Activated CD4-positive, alpha-beta T cell treated with anti-CD3 and anti-CD28 coated beads, Interleukin-2, amount 50 U/mL, for 48 hours (primary cell): ENCODE measurements at regions not wholly inside any gene's neighbourhood (a gene's known extent, or its start where the extent isn't known, plus 50 kb on each side); places are given as distances from the start of the nearest gene placed in this dataset.
"Not testable (repeated sequence)": the region's sequence is repeated elsewhere in the genome, so short reads cannot be mapped to it uniquely, and the experiment has no call there.

ENCODE experiments used
- DNase-seq, 2 experiments: peaks; one replicate each; pipeline ENCODE4 v3.0.0-alpha.2; 2020

DNA sequence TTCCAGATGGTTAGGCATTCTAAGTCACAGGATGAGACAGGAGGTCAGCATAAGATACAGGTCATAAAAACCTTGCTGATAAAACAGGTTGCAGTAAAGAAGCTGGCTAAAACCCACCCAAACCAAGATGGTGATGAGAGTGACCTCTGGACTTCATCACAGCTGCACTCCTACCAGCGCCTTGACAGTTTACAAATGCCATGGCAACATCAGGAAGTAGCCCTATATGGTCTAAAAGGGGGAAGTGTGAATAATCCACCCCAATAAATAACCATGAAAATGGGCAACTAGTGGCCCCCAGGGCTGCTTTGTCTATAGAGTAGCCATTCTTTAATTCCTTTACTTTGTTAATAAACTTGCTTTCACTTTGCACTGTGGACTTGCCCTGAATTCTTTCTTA lies 1448.4 kb downstream of the KCNT2 start:
- DNase-seq = not testable (repeated sequence)

GRCh38 chr1:195158091-195158490 lies 1450.1 kb downstream of the KCNT2 start:
- no peak for DNase-seq

GRCh38 chr1:195153107-195153506 lies 1455.1 kb downstream of the KCNT2 start:
- DNase-seq = no peak

- DNase-seq = no peak
Measured at GRCh38 chr1:195150768-195151167, 1457.5 kb downstream of the KCNT2 start.

DNA sequence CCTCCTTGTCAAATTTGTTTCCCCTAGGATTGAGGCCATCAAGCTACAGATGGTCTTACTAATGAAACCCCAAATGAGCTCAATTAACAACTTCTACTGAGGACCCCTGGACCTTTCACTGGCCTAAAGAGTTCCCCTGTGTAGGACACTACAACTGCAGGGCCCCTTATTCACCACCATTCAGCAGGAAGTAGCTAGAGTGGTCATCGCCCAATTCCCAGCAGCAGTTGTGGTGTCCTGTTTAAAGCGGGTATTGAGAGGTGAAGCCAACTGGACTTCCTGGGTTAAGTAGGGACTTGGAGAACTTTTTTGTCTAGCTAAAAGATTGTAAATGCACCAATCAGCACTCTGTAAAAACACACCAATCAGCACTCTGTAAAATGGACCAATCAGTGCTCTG lies 1466.9 kb downstream of the KCNT2 start:
- DNase-seq = no peak

DNA sequence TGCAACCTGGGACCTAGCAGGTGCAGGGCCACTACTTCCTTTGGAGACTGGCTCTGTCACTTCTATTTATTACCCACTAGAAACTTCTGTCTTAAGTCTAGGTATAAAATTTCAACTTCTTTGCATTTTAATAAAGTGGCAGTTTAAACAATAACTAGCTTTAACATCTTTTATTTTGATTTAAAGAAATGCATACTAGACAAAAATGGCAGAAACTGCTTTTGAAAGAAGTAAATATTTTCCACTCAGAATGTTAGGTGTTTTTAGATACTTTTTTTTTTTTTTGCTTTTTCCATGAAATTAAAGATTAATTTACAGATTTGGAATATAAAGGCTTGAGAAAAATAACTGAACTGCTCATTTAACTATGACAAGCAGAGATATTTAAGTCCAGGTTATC lies 1477.6 kb downstream of the KCNT2 start:
- no peak for DNase-seq

GRCh38 chr1:195122497-195122896 lies 1485.7 kb downstream of the KCNT2 start:
- DNase-seq = no peak

GRCh38 chr1:195113471-195113870 lies 1494.8 kb downstream of the KCNT2 start:
- no peak for DNase-seq

DNA sequence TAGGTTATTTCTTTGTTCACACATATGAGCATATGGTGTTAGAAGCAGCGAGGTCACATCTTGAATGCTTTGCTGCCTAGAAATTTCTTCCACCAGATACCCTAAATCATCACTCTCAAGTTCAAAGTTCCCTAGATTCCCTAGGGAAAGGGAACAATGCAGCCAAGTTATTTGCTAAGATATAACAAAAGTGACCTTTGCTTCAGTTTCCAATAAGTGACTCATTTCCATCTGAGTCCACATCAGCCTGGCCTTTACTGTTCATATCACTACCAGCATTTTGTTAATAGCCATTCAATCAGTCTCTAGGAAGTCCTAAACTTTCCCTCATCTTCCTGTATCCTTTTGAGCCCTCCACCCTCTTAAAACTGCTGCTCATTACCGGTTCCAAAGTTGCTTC lies 1502.5 kb downstream of the KCNT2 start:
- DNase-seq = no peak

DNA sequence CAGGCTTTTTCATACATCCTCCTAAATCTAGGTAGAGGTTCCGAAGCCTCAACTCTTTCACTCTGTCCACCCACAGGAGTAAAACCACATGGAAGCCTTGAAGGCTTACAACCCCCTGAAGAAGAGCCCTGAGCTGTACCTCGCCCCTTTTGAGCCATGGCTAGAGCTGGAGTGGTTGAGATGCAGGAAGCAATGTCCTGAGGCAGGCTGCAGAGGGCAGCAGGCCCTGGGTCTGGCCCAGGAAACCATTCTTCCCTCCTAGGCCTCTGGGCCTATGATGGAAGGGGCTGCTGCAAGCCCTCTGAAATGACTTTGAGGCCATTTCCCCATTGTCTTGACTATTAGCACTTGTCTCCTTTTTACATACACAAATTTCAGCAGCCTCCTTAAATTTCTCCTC lies 1503.0 kb downstream of the KCNT2 start:
- no peak for DNase-seq

- no peak for DNase-seq
Measured at GRCh38 chr1:195097316-195097715, 1510.9 kb downstream of the KCNT2 start.

GRCh38 chr1:195096051-195096521 lies 1512.2 kb downstream of the KCNT2 start:
- no peak for DNase-seq

DNA sequence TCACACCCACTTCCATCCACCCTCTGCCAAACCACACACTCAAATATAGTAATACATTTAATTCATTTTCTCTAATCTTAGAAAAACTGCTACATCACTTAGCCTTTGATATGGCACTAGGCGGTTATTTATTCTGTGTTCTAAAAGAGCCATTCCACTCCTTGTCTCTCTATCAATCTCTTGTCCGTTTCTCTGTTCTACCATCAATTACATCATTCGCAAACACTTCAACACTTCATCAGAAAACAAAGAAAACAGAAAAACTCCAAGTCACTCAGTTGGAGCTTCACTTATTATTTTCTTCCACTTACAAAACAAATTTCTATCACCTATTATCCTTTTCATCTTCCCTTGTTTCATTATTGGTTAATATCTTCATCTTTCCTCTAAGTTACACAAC lies 1523.0 kb downstream of the KCNT2 start:
- DNase-seq = no peak

GRCh38 chr1:195082183-195082582 lies 1526.1 kb downstream of the KCNT2 start:
- DNase-seq = no peak

GRCh38 chr1:195076682-195077081 lies 1531.6 kb downstream of the KCNT2 start:
- DNase-seq = no peak

DNA sequence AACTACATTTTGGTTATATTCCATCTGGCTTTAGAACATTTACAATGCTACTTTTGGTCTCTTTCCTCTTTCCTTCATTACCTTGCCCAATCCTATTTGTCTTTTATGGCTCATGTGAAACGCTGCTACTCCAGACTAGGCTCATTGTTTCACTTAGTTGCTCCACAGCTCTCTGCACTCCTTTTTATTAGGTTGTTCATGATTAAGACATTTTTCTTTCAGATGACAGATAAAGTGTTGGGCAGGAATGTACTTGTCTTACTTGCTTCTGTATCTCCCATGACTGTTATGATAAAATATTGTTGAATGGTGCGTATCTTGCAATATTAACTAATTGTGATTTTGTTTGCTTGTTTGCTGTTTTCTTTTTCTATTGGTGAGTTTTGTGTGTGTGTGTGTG lies 1532.3 kb downstream of the KCNT2 start:
- no peak for DNase-seq

DNA sequence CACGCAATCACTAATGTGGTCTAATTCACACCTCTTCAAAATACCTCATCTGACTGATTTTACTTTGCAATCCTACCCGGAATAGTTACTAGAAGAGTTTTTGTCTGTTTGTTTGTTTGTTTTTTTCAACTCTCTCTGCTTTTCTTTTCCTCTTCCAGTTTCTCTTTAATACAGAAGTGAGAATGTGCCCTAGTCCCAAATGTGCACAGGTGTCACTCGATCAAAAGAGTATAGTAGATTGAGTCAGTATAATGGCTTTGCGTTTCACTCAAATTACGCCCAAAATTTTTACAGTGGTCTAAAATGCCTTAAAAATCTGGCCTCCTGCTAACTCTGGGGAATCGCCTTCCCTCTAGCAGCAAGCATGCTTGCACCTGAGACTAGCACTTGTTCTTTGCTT lies 1536.8 kb downstream of the KCNT2 start:
- no peak for DNase-seq

DNA sequence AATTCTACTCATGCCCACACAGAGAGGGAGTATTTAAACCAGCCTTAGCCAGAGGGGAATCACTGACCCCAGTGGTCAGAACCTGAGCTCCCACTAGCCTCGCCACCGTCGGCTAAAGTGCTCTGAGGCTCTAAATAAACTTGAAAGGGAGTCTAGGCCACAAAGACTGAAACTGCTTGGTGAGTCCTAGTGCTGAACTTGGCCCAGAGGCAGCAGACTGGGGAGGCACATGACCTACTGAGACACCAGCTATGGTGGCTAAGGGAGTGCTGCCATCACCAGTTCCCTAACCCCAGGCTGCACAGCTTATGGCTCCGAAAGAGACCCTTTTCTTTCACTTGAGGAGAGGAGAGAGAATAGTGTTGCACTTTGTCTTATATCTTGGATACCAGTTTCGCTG lies 1542.8 kb downstream of the KCNT2 start:
- DNase-seq = no peak

DNA sequence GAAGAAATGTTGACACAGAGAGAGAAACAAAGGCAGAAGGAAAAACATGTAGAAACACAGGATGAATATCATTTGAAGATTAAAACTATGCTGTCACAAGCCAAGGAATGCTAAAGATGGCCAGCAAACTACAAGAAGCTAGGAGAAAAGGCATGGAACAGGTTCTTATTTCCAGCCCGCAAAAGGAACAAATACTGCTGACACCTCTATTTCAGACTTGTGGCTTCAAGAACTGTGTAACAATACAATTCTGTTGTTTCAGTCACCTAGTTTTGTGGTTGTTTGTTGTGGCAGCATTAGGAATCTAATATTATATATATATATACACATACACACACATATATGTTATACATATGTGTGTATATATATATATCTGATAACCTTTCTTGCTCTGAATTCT lies 1543.9 kb downstream of the KCNT2 start:
- no peak for DNase-seq

- no peak for DNase-seq
Measured at GRCh38 chr1:195054217-195054687, 1554.0 kb downstream of the KCNT2 start.

DNA sequence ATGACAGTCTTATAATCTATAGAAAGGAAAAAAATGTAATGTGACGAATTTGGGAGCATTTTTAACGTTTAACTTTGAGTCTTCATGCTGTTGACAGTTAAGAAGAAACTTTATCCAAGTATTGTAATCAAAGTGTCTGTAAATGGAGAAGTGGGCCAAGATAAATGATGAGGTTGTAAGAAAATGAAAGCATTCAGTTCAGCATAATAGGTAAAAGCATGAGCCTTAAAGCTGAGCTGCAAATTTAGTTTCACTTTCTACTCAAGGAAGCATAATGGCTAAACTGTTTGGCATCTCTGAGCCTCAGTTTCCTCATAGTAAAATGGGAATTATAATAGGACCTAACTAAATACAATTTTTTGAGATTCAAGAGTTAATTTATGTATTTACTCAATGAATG lies 1554.8 kb downstream of the KCNT2 start:
- no peak for DNase-seq

DNA sequence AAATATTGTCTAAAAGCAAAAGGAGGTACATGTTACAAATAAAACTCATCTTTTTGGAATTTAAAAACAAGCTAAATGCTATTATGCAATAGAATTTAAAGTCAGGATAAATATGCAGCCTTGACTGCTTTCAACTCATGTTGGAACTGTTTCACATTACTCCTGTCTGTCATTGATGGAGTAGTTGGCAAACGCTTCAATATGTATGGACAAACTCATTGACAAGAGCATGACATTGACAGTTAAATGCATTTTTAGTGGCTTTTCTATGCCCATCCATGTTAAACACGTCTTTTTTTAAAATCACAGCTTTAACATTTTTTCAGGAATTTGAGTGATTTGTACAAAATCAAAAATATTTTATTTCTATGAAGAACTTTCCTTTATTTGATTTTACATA lies 1560.5 kb downstream of the KCNT2 start:
- DNase-seq = no peak

DNA sequence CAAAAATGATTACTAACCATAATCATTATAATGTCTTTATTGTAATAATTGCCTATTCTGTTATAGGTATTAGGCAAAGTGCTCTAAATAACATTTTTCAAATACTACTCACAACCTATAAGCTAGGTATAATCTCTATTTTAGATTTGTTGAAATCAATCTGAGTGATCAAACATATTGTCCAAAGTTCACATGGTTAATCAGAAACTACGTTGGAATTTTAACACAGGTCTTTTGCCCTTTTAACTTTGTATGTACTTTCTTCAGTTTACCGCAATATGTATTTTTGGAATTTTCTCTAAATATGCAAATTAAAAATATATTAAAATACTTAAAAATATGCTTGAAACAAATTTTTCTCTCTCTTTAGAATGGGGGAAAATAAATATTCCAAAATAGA lies 1563.2 kb downstream of the KCNT2 start:
- no peak for DNase-seq

GRCh38 chr1:195030793-195031192 lies 1577.4 kb downstream of the KCNT2 start:
- no peak for DNase-seq

- DNase-seq = no peak
Measured at GRCh38 chr1:195026792-195027191, 1581.4 kb downstream of the KCNT2 start.

DNA sequence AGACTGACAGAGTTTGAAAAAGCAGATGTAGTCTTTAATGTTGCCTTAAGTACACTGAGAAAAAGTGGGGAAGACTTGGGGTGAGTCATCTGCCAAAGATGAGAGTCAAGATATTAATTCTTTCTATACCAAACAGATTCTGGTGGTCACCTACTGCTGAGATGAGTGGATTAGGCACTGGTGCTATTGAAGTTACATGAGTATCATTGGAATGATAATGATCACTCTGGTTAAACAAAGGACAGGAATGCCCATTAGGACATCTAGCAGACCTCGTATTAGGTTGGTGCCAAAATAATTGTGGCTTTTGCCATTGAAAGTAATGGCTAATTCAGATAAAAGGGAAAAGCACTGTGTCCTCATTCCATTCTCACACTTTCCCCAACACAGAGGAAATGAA lies 1588.9 kb downstream of the KCNT2 start:
- no peak for DNase-seq
